Transverse colon (tissue), 4 donors: ENCODE measurements at regions not wholly inside any gene's neighbourhood (a gene's known extent, or its start where the extent isn't known, plus 50 kb on each side); places are given as distances from the start of the nearest gene placed in this dataset.

ENCODE experiments used
- CTCF ChIP-seq, 5 experiments: fragments of 200-600 bp in 3 of 5; fragments of 450-650 bp in 2 of 5; sonication (generic) in 3 of 5; IDR thresholded peaks; 1 replicate in 2 of 5; 2 replicates in 3 of 5; pipeline ENCODE4 v1.5.1; 2016 to 2017; ENCODE audit warnings: antibody characterized with exemption in 5 of 5, inconsistent platforms in 3 of 5, mild to moderate bottlenecking in 2 of 5, moderate library complexity in 1 of 5
- EP300 ChIP-seq: sonication (generic); formaldehyde crosslinking; IDR thresholded peaks from one replicate; pipeline ENCODE4 v1.6.1; 2017; ENCODE audit warnings: antibody characterized with exemption, low read depth
- POLR2A ChIP-seq: fragments of 450-650 bp; IDR thresholded peaks from one replicate; pipeline ENCODE4 v1.6.1; 2016; ENCODE audit warnings: antibody characterized with exemption, mild to moderate bottlenecking, moderate library complexity
- POLR2AphosphoS5 ChIP-seq, 3 donors: sonication (generic); formaldehyde crosslinking; IDR thresholded peaks; one replicate each; pipeline ENCODE4 v1.6.1; 2016; ENCODE audit warnings: antibody characterized with exemption in 3 of 3

GRCh38 chr4:24363751-24364150 lies 220.6 kb downstream of the DHX15 start:
- TF ChIP-seq CTCF (IDR thresholded peaks at IDR 0.05) = no peak
- TF ChIP-seq POLR2AphosphoS5 (IDR thresholded peaks at IDR 0.05) = no peak
- no peak for TF ChIP-seq POLR2A
- no peak for TF ChIP-seq EP300
